ENCODE measurements at regions not wholly inside any gene's neighbourhood (a gene's known extent, or its start where the extent isn't known, plus 50 kb on each side); places are given as distances from the start of the nearest gene placed in this dataset.
"Not testable (repeated sequence)": the region's sequence is repeated elsewhere in the genome, so short reads cannot be mapped to it uniquely, and the experiment has no call there.

GRCh38 chr7:16369855-16370254, 51.5 kb downstream of the CRPPA start:
- DNase-seq (ENCODE audit: low read depth in 2 of 2): no peak

GRCh38 chr7:16369309-16369708, 52.0 kb downstream of the CRPPA start:
- DNase-seq (ENCODE audit: low read depth in 2 of 2): not testable (repeated sequence)

- DNase-seq (ENCODE audit: low read depth in 2 of 2): no peak
These were observed 52.5 kb downstream of the CRPPA start for GRCh38 chr7:16368885-16369284.

GRCh38 chr7:16367115-16367514, 54.2 kb downstream of the CRPPA start:
- DNase-seq (ENCODE audit: low read depth in 2 of 2): no peak

- DNase-seq (ENCODE audit: low read depth in 2 of 2): no peak
These were observed 55.4 kb downstream of the CRPPA start for GRCh38 chr7:16365952-16366351.

GRCh38 chr7:16365177-16365576, 56.2 kb downstream of the CRPPA start:
- no peak for DNase-seq (ENCODE audit: low read depth in 2 of 2)

- no peak for DNase-seq (ENCODE audit: low read depth in 2 of 2)
These were observed 62.1 kb downstream of the CRPPA start for GRCh38 chr7:16359216-16359615.

- DNase-seq (ENCODE audit: low read depth in 2 of 2): no peak
These were observed 63.4 kb downstream of the CRPPA start for GRCh38 chr7:16357921-16358320.

GRCh38 chr7:16357474-16357873, 63.9 kb downstream of the CRPPA start:
- no peak for DNase-seq (ENCODE audit: low read depth in 2 of 2)

- DNase-seq (ENCODE audit: low read depth in 2 of 2): no peak
These were observed 64.9 kb downstream of the CRPPA start for GRCh38 chr7:16356301-16356958.

- no peak for DNase-seq (ENCODE audit: low read depth in 2 of 2)
These were observed 66.8 kb downstream of the CRPPA start for GRCh38 chr7:16354573-16354972.

GRCh38 chr7:16353226-16353625, 68.1 kb downstream of the CRPPA start:
- DNase-seq (ENCODE audit: low read depth in 2 of 2): no peak

- no peak for DNase-seq (ENCODE audit: low read depth in 2 of 2)
These were observed 70.7 kb downstream of the CRPPA start for GRCh38 chr7:16350634-16351033.

GRCh38 chr7:16348251-16348650, 73.1 kb downstream of the CRPPA start:
- no peak for DNase-seq (ENCODE audit: low read depth in 2 of 2)

- DNase-seq (ENCODE audit: low read depth in 2 of 2): no peak
These were observed 73.5 kb downstream of the CRPPA start for GRCh38 chr7:16347827-16348192.

- no peak for DNase-seq (ENCODE audit: low read depth in 2 of 2)
These were observed 74.1 kb downstream of the CRPPA start for GRCh38 chr7:16347066-16347826.

GRCh38 chr7:16345979-16346958, 75.1 kb downstream of the CRPPA start:
- DNase-seq (ENCODE audit: low read depth in 2 of 2): no peak

GRCh38 chr7:16344927-16345326, 76.4 kb downstream of the CRPPA start:
- no peak for DNase-seq (ENCODE audit: low read depth in 2 of 2)

- DNase-seq (ENCODE audit: low read depth in 2 of 2): no peak
These were observed 77.7 kb downstream of the CRPPA start for GRCh38 chr7:16343612-16344011.

- DNase-seq (ENCODE audit: low read depth in 2 of 2): no peak
These were observed 83.3 kb downstream of the CRPPA start for GRCh38 chr7:16338065-16338464.

- DNase-seq (ENCODE audit: low read depth in 2 of 2): no peak
These were observed 95.2 kb downstream of the CRPPA start for GRCh38 chr7:16326106-16326505.

GRCh38 chr7:16323313-16323712, 98.0 kb downstream of the CRPPA start:
- no peak for DNase-seq (ENCODE audit: low read depth in 2 of 2)

Measured in stimulated activated CD8-positive, alpha-beta memory T cell treated with anti-CD3 and anti-CD28 coated beads, Interleukin-2, amount 100 ng/mL, for 48 hours (primary cell).